ENCODE measurements at regions not wholly inside any gene's neighbourhood (a gene's known extent, or its start where the extent isn't known, plus 50 kb on each side); places are given as distances from the start of the nearest gene placed in this dataset.

DNA sequence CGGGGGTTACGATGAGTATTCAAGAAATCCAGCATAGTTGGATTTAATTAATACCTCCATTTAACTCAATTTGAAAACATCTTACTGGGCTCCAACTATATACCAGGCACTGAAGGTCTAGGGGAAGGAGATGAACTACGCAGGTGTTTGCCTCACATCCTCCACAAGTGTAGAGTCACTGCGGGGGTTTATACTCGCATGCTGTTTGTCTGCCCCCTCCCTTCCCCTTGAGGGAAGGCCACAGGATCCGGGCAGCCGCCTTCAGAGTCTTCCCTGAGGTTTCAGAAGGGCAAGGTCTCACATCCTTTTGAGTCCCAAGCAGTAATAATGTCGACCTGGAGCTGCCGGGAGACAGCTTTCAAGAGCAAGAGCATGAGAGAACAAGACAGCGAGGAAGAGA lies 142.4 kb upstream of the GALNT2 start:
- TF ChIP-seq, protein P1, sequence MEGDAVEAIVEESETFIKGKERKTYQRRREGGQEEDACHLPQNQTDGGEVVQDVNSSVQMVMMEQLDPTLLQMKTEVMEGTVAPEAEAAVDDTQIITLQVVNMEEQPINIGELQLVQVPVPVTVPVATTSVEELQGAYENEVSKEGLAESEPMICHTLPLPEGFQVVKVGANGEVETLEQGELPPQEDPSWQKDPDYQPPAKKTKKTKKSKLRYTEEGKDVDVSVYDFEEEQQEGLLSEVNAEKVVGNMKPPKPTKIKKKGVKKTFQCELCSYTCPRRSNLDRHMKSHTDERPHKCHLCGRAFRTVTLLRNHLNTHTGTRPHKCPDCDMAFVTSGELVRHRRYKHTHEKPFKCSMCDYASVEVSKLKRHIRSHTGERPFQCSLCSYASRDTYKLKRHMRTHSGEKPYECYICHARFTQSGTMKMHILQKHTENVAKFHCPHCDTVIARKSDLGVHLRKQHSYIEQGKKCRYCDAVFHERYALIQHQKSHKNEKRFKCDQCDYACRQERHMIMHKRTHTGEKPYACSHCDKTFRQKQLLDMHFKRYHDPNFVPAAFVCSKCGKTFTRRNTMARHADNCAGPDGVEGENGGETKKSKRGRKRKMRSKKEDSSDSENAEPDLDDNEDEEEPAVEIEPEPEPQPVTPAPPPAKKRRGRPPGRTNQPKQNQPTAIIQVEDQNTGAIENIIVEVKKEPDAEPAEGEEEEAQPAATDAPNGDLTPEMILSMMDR (IDR thresholded peaks at IDR 0.05; ENCODE audit: insufficient read depth, low read length), result no peak
- no peak for TF ChIP-seq POLR2AphosphoS5 (IDR thresholded peaks at IDR 0.05; ENCODE audit: low read depth)

Measured in HL-60 (cell line).